SK-N-SH treated with all-trans-retinoic acid at 6 μM for 48 hours (cell line): ENCODE measurements at regions not wholly inside any gene's neighbourhood (a gene's known extent, or its start where the extent isn't known, plus 50 kb on each side); places are given as distances from the start of the nearest gene placed in this dataset.

ENCODE experiments used
- ATAC-seq: fragments of 200-7000 bp; cut with Tn5 transposase; 3 replicates; pipeline ENCODE4 v1.9.1; 2020; ENCODE audit warnings: mild to moderate bottlenecking, moderate library complexity
- ARNTL ChIP-seq: fragments of 450-650 bp; formaldehyde crosslinking; IDR thresholded peaks from 2 replicates; pipeline ENCODE4 v1.5.0; 2020; ENCODE audit warnings: low read depth, mild to moderate bottlenecking, moderate library complexity, borderline replicate concordance
- BACH2 ChIP-seq: fragments of 250-450 bp; sonication (Bioruptor Pico); IDR thresholded peaks from 2 replicates; pipeline ENCODE4 v1.9.0; 2021; ENCODE audit warnings: mild to moderate bottlenecking, borderline replicate concordance
- CSDC2 ChIP-seq: fragments of 250-450 bp; sonication (Bioruptor Pico); IDR thresholded peaks from 2 replicates; pipeline ENCODE4 v1.5.0; 2020; ENCODE audit warnings: mild to moderate bottlenecking, moderate library complexity
- ESRRG ChIP-seq: fragments of 250-450 bp; sonication (Bioruptor Pico); IDR thresholded peaks from 2 replicates; pipeline ENCODE4 v1.6.1; 2021; ENCODE audit warnings: mild to moderate bottlenecking
- GLIS3 ChIP-seq: fragments of 250-450 bp; sonication (Bioruptor Pico); IDR thresholded peaks from 2 replicates; pipeline ENCODE4 v1.5.0; 2020; ENCODE audit warnings: mild to moderate bottlenecking, moderate library complexity
- OSR1 ChIP-seq: fragments of 250-450 bp; sonication (Bioruptor Pico); IDR thresholded peaks from 2 replicates; pipeline ENCODE4 v1.8.0; 2022; ENCODE audit warnings: moderate library complexity, mild to moderate bottlenecking, inconsistent platforms
- PATZ1 ChIP-seq: fragments of 250-450 bp; sonication (Bioruptor Pico); IDR thresholded peaks from 2 replicates; pipeline ENCODE4 v1.8.0; 2020; ENCODE audit warnings: mild to moderate bottlenecking, moderate library complexity, borderline replicate concordance
- POU6F1 ChIP-seq: fragments of 250-450 bp; sonication (Bioruptor Pico); IDR thresholded peaks from 2 replicates; pipeline ENCODE4 v1.8.0; 2021; ENCODE audit warnings: low read depth, mild to moderate bottlenecking, moderate library complexity, borderline replicate concordance
- PPARA ChIP-seq: fragments of 250-450 bp; sonication (Bioruptor Pico); IDR thresholded peaks from 2 replicates; pipeline ENCODE4 v1.5.0; 2020; ENCODE audit warnings: mild to moderate bottlenecking, borderline replicate concordance
- RARB ChIP-seq: fragments of 250-450 bp; sonication (Bioruptor Pico); IDR thresholded peaks from 2 replicates; pipeline ENCODE4 v1.8.0; 2021; ENCODE audit warnings: mild to moderate bottlenecking, moderate library complexity
- SNAI2 ChIP-seq: fragments of 250-450 bp; sonication (Bioruptor Pico); IDR thresholded peaks from 2 replicates; pipeline ENCODE4 v1.5.0; 2020; ENCODE audit warnings: mild to moderate bottlenecking, moderate library complexity
- TCF4 ChIP-seq: fragments of 250-450 bp; sonication (Bioruptor Pico); IDR thresholded peaks from 2 replicates; pipeline ENCODE4 v1.8.0; 2021; ENCODE audit warnings: mild to moderate bottlenecking, moderate library complexity, borderline replicate concordance
- TSHZ2 ChIP-seq: fragments of 250-450 bp; sonication (Bioruptor Pico); IDR thresholded peaks from 2 replicates; pipeline ENCODE4 v1.5.0; 2020; ENCODE audit warnings: mild to moderate bottlenecking, moderate library complexity
- ZC3H10 ChIP-seq: fragments of 250-450 bp; sonication (Bioruptor Pico); IDR thresholded peaks from 2 replicates; pipeline ENCODE4 v1.5.1; 2021; ENCODE audit warnings: mild to moderate bottlenecking, moderate library complexity
- ZFP30 ChIP-seq: fragments of 450-650 bp; formaldehyde crosslinking; IDR thresholded peaks from 2 replicates; pipeline ENCODE4 v1.5.0; 2022; ENCODE audit warnings: mild to moderate bottlenecking, moderate library complexity
- ZNF565 ChIP-seq: fragments of 450-650 bp; formaldehyde crosslinking; conservative IDR thresholded peaks from 2 replicates; pipeline ENCODE4 v1.5.0; 2020; ENCODE audit warnings: low read depth, mild to moderate bottlenecking, moderate library complexity
- ZNF70 ChIP-seq: fragments of 450-650 bp; formaldehyde crosslinking; IDR thresholded peaks from 2 replicates; pipeline ENCODE4 v1.5.0; 2020; ENCODE audit warnings: mild to moderate bottlenecking, moderate library complexity
- ZNF8 ChIP-seq: fragments of 450-650 bp; formaldehyde crosslinking; IDR thresholded peaks from 2 replicates; pipeline ENCODE4 v1.5.0; 2020; ENCODE audit warnings: mild to moderate bottlenecking, moderate library complexity
- TF ChIP-seq, protein P1 (sequence below): fragments of 250-450 bp; sonication (Bioruptor Pico); IDR thresholded peaks from 2 replicates; pipeline ENCODE4 v1.5.1; 2020; ENCODE audit warnings: low read depth, mild to moderate bottlenecking, moderate library complexity
- TF ChIP-seq, protein P2 (sequence below): fragments of 250-450 bp; sonication (Bioruptor Pico); IDR thresholded peaks from 2 replicates; pipeline ENCODE4 v1.5.1; 2021; ENCODE audit warnings: mild to moderate bottlenecking, moderate library complexity

DNA sequence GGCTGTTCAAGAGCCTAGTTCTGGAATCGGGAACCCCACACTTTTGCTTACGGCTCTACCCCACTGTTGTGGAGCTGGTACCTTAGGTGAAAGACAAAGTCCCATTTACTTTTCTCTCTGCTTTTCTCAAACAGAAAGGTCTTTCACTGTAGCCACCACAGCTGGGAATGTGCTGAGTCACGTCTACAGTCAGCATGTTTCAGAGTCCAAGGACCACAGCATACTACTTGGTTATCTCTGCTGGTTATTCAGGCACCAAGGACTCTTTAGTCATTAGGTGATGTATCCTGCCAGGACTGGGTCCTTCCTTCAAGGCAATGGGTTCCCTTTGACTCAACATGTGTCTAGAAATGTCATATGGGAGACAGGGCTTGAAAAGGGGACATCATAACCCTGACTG lies 266.8 kb upstream of the STEAP1 start:
- no peak for ATAC-seq
- TF ChIP-seq CSDC2 (no peak), ESRRG (CRISPR knock-in tag) (no peak), ZFP30 (CRISPR knock-in tag) (no peak), PATZ1 (CRISPR knock-in tag) (no peak), OSR1 (no peak), BACH2 (CRISPR knock-in tag) (no peak), ZNF8 (CRISPR knock-in tag) (no peak), ARNTL (CRISPR knock-in tag) (no peak), TCF4 (CRISPR knock-in tag) (no peak), GLIS3 (CRISPR knock-in tag) (no peak), ZNF565 (no peak), ZNF70 (CRISPR knock-in tag) (no peak), ZC3H10 (CRISPR knock-in tag) (no peak)
- TF ChIP-seq, protein P1, sequence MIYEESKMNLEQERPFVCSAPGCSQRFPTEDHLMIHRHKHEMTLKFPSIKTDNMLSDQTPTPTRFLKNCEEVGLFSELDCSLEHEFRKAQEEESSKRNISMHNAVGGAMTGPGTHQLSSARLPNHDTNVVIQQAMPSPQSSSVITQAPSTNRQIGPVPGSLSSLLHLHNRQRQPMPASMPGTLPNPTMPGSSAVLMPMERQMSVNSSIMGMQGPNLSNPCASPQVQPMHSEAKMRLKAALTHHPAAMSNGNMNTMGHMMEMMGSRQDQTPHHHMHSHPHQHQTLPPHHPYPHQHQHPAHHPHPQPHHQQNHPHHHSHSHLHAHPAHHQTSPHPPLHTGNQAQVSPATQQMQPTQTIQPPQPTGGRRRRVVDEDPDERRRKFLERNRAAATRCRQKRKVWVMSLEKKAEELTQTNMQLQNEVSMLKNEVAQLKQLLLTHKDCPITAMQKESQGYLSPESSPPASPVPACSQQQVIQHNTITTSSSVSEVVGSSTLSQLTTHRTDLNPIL (CRISPR knock-in tag), result no peak
- TF ChIP-seq, protein P2, sequence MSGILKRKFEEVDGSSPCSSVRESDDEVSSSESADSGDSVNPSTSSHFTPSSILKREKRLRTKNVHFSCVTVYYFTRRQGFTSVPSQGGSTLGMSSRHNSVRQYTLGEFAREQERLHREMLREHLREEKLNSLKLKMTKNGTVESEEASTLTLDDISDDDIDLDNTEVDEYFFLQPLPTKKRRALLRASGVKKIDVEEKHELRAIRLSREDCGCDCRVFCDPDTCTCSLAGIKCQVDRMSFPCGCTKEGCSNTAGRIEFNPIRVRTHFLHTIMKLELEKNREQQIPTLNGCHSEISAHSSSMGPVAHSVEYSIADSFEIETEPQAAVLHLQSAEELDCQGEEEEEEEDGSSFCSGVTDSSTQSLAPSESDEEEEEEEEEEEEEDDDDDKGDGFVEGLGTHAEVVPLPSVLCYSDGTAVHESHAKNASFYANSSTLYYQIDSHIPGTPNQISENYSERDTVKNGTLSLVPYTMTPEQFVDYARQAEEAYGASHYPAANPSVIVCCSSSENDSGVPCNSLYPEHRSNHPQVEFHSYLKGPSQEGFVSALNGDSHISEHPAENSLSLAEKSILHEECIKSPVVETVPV, result no peak
- TF ChIP-seq, all 23 proteins: peak for 0

- ATAC-seq, result no peak
- TF ChIP-seq ARNTL (CRISPR knock-in tag) (no peak), TSHZ2 (CRISPR knock-in tag) (no peak), CSDC2 (no peak), RARB (CRISPR knock-in tag) (no peak), ZNF70 (CRISPR knock-in tag) (no peak), ZNF565 (no peak), OSR1 (no peak), TCF4 (CRISPR knock-in tag) (no peak), SNAI2 (no peak), ZNF8 (CRISPR knock-in tag) (no peak), PATZ1 (CRISPR knock-in tag) (no peak), ZC3H10 (CRISPR knock-in tag) (no peak), BACH2 (CRISPR knock-in tag) (no peak), GLIS3 (CRISPR knock-in tag) (no peak), PPARA (no peak), POU6F1 (CRISPR knock-in tag) (no peak)
- TF ChIP-seq, protein P2, result no peak
- TF ChIP-seq, protein P1 (CRISPR knock-in tag), result no peak
These were observed 245.5 kb upstream of the STEAP1 start for GRCh38 chr7:89908736-89909135.
